ENCODE measurements at regions not wholly inside any gene's neighbourhood (a gene's known extent, or its start where the extent isn't known, plus 50 kb on each side); places are given as distances from the start of the nearest gene placed in this dataset.

DNA sequence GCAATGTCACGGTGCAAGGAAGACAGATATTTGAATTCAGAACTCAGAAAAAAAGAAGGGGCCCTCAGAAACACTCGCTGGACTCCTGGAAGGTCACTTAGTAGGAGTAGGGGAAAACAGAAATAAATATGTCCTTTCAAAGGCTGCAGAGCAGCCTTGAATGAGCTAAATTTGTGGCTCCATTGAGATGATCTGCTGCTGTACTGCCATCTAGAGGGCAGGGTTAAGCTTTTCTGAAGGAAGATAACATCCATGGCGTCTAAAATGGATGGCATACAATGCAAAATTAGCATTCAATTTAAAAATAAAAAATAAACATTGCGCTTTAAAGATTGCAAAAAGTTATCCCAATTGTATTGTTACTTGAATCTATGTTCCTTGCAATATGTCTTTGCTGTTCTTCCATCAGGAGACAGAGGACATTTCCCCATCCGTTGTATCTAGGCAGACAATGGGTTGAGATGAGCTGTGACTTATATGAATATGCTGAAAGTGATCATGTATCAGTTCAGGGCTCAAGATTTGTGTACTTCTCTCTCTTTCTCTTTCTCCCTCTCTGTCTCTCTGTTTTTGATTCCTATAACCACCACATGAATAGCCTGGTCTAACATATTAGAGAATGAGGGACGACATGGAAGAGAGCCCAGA, 642.2 kb downstream of the SH2D4B start:
- TF ChIP-seq POLR2AphosphoS5 (IDR thresholded peaks at IDR 0.05; ENCODE audit: low read depth, low read length): no peak
- TF ChIP-seq, protein P1, sequence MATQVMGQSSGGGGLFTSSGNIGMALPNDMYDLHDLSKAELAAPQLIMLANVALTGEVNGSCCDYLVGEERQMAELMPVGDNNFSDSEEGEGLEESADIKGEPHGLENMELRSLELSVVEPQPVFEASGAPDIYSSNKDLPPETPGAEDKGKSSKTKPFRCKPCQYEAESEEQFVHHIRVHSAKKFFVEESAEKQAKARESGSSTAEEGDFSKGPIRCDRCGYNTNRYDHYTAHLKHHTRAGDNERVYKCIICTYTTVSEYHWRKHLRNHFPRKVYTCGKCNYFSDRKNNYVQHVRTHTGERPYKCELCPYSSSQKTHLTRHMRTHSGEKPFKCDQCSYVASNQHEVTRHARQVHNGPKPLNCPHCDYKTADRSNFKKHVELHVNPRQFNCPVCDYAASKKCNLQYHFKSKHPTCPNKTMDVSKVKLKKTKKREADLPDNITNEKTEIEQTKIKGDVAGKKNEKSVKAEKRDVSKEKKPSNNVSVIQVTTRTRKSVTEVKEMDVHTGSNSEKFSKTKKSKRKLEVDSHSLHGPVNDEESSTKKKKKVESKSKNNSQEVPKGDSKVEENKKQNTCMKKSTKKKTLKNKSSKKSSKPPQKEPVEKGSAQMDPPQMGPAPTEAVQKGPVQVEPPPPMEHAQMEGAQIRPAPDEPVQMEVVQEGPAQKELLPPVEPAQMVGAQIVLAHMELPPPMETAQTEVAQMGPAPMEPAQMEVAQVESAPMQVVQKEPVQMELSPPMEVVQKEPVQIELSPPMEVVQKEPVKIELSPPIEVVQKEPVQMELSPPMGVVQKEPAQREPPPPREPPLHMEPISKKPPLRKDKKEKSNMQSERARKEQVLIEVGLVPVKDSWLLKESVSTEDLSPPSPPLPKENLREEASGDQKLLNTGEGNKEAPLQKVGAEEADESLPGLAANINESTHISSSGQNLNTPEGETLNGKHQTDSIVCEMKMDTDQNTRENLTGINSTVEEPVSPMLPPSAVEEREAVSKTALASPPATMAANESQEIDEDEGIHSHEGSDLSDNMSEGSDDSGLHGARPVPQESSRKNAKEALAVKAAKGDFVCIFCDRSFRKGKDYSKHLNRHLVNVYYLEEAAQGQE (IDR thresholded peaks at IDR 0.05; ENCODE audit: insufficient read depth in 1 of 2, low read depth in 2 of 2, low read length in 2 of 2): no peak
- TF ChIP-seq SIN3A (IDR thresholded peaks at IDR 0.05; ENCODE audit: borderline replicate concordance, insufficient read depth, low read length): no peak
- TF ChIP-seq TAF1 (IDR thresholded peaks at IDR 0.05; ENCODE audit: borderline replicate concordance, insufficient read depth, low read length): no peak
- TF ChIP-seq FOXP2 (optimal IDR thresholded peaks at IDR 0.05; ENCODE audit: borderline replicate concordance, extremely low read depth, extremely low read length, insufficient read depth): no peak

Measured in PFSK-1 (cell line).